ENCODE measurements at regions not wholly inside any gene's neighbourhood (a gene's known extent, or its start where the extent isn't known, plus 50 kb on each side); places are given as distances from the start of the nearest gene placed in this dataset.

GRCh38 chr16:86392436-86393152 lies 117.7 kb upstream of the FOXF1 start:
- Histone ChIP-seq H3K4me3 (replicated peaks in 1 of 3) (no peak overlapping the region), H3K9me3 (no peaks in the 10 kb centered on the region), H3K27me3 (no peaks in the 10 kb centered on the region), H3K27ac (no peak overlapping the region), H3K4me1 (no peaks in the 10 kb centered on the region), H3K36me3 (no peaks in the 10 kb centered on the region)
- DNase-seq, result no peak
- 81% methylated on average over 8 of the region's 8 CpGs for WGBS, 2 donors
- intact Hi-C loops (cut with DNase I), result no loop called here
- no peak for TF ChIP-seq CTCF (IDR thresholded peaks at IDR 0.05)
- no peak for TF ChIP-seq POLR2A (IDR thresholded peaks at IDR 0.05)

- WGBS, 2 donors, result 95% methylated on average over 9 of the region's 9 CpGs
- H3K27ac ChIP-seq, result no peak overlapping the region
- H3K9me3 ChIP-seq, result no peaks in the 10 kb centered on the region
- no peak overlapping the region for H3K4me3 ChIP-seq (replicated peaks in 1 of 3)
- no peaks in the 10 kb centered on the region for H3K27me3 ChIP-seq
- intact Hi-C loops (cut with DNase I), result no loop called here
- TF ChIP-seq POLR2A (IDR thresholded peaks at IDR 0.05) (no peak), CTCF (IDR thresholded peaks at IDR 0.05) (no peak)
- no peaks in the 10 kb centered on the region for H3K4me1 ChIP-seq
- H3K36me3 ChIP-seq, result no peaks in the 10 kb centered on the region
- no peak for DNase-seq
Measured at GRCh38 chr16:86393907-86394626, 116.3 kb upstream of the FOXF1 start.

- H3K4me3 ChIP-seq (replicated peaks in 1 of 3), result no peak overlapping the region
- intact Hi-C loops (cut with DNase I), result no loop called here
- H3K27ac ChIP-seq, result no peak overlapping the region
Measured at GRCh38 chr16:86395477-86395876, 114.8 kb upstream of the FOXF1 start.

GRCh38 chr16:86396422-86396821 lies 113.9 kb upstream of the FOXF1 start:
- no peak for TF ChIP-seq POLR2A (IDR thresholded peaks at IDR 0.05)
- TF ChIP-seq CTCF (IDR thresholded peaks at IDR 0.05), result no peak
- H3K27me3 ChIP-seq, result no peaks in the 10 kb centered on the region
- no peak overlapping the region for H3K27ac ChIP-seq
- WGBS, 2 donors, result 54 to 63% methylated on average over 10 of the region's 10 CpGs
- no peaks in the 10 kb centered on the region for H3K9me3 ChIP-seq
- no peaks in the 10 kb centered on the region for H3K36me3 ChIP-seq
- no peak overlapping the region for H3K4me3 ChIP-seq (replicated peaks in 1 of 3)
- H3K4me1 ChIP-seq, result no peaks in the 10 kb centered on the region
- intact Hi-C loops (cut with DNase I), result no loop called here
- DNase-seq, result no peak

More at GRCh38 chr16:86395477-86395876, 114.8 kb upstream of the FOXF1 start:
- H3K27me3 ChIP-seq, result no peaks in the 10 kb centered on the region
- no peaks in the 10 kb centered on the region for H3K9me3 ChIP-seq
- TF ChIP-seq POLR2A (IDR thresholded peaks at IDR 0.05) (no peak), CTCF (IDR thresholded peaks at IDR 0.05) (no peak)
- DNase-seq, result no peak
- no peaks in the 10 kb centered on the region for H3K4me1 ChIP-seq
- no peaks in the 10 kb centered on the region for H3K36me3 ChIP-seq
- 54 to 61% methylated on average over 3 of the region's 3 CpGs for WGBS, 2 donors

GRCh38 chr16:86396901-86397311 lies 113.4 kb upstream of the FOXF1 start:
- no peak overlapping the region for H3K27ac ChIP-seq
- H3K4me3 ChIP-seq (replicated peaks in 1 of 3), result no peak overlapping the region
- H3K36me3 ChIP-seq, result no peaks in the 10 kb centered on the region
- no peaks in the 10 kb centered on the region for H3K4me1 ChIP-seq
- H3K9me3 ChIP-seq, result no peaks in the 10 kb centered on the region
- intact Hi-C loops (cut with DNase I), result no loop called here
- H3K27me3 ChIP-seq, result no peaks in the 10 kb centered on the region
- 63 to 67% methylated on average over 9 of the region's 9 CpGs for WGBS, 2 donors
- TF ChIP-seq CTCF (IDR thresholded peaks at IDR 0.05) (no peak), POLR2A (IDR thresholded peaks at IDR 0.05) (no peak)
- no peak for DNase-seq
